Upper lobe of left lung (tissue), 6 donors: ENCODE measurements at regions not wholly inside any gene's neighbourhood (a gene's known extent, or its start where the extent isn't known, plus 50 kb on each side); places are given as distances from the start of the nearest gene placed in this dataset.

Experiments used
- ATAC-seq, 2 donors: fragments of 200-7000 bp; cut with Tn5 transposase; one replicate each; pipeline ENCODE4 v1.9.1; 2022; ENCODE audit warnings: mild to moderate bottlenecking in 2 of 2, moderate library complexity in 2 of 2; ENCODE audit not compliant: low FRiP score in 2 of 2
- DNase-seq, 2 donors: peaks; one replicate each; pipeline ENCODE4 v3.0.0-alpha.2; 2019 to 2020
- H3K27ac ChIP-seq, 4 donors: fragments of 200-600 bp; sonication (generic); one replicate each; pipeline ENCODE4 v1.5.1; 2016 to 2019
- H3K27me3 ChIP-seq, 4 donors: fragments of 200-600 bp; sonication (generic); one replicate each; pipeline ENCODE4 v1.5.1; 2017 to 2019
- H3K36me3 ChIP-seq, 4 donors: fragments of 200-600 bp; sonication (generic); one replicate each; pipeline ENCODE4 v1.5.1; 2016 to 2019
- H3K4me1 ChIP-seq, 4 donors: fragments of 200-600 bp; sonication (generic); one replicate each; pipeline ENCODE4 v1.5.1; 2018 to 2019
- H3K4me3 ChIP-seq, 4 donors: fragments of 200-600 bp; sonication (generic); one replicate each; pipeline ENCODE4 v1.5.1; 2017 to 2019; ENCODE audit warnings: mild to moderate bottlenecking in 2 of 4, moderate library complexity in 1 of 4
- H3K9me3 ChIP-seq, 4 donors: fragments of 200-600 bp; sonication (generic); one replicate each; pipeline ENCODE4 v1.5.1; 2018 to 2019
- CTCF ChIP-seq, 6 experiments: fragments of 450-650 bp in 4 of 6; fragments of 200-600 bp in 2 of 6; sonication (generic) in 2 of 6; IDR thresholded peaks; one replicate each; pipeline ENCODE4 v1.5.1; 2016 to 2019; ENCODE audit warnings: antibody characterized with exemption in 6 of 6
- EP300 ChIP-seq, 4 donors: sonication (generic); formaldehyde crosslinking; IDR thresholded peaks; one replicate each; pipeline ENCODE4 v1.5.1; 2017; ENCODE audit warnings: antibody characterized with exemption in 4 of 4, control low read depth in 2 of 4
- POLR2A ChIP-seq, 4 donors: fragments of 450-650 bp; IDR thresholded peaks; one replicate each; pipeline ENCODE4 v1.5.1; 2016 to 2017; ENCODE audit warnings: antibody characterized with exemption in 4 of 4, mild to moderate bottlenecking in 2 of 4
- POLR2AphosphoS5 ChIP-seq, 2 donors: sonication (generic); formaldehyde crosslinking; IDR thresholded peaks; one replicate each; pipeline ENCODE4 v1.5.1; 2017; ENCODE audit warnings: antibody characterized with exemption in 2 of 2
- WGBS, 2 donors: methylation state at CpG; one replicate each; pipeline ENCODE4 v1.1.5; 2017 to 2018; 5-methylcytosine and 5-hydroxymethylcytosine counted together
- donor health status: DM: no; HTN: no; CAD: no; lungs with moderate emphysema.
- donor health status: DM: no; HTN: yes; CAD: no; lungs with severe emphysema.

- H3K27ac ChIP-seq: no peak overlapping the region
- TF ChIP-seq EP300 (IDR thresholded peaks at IDR 0.05) (no peak), CTCF (IDR thresholded peaks at IDR 0.05) (no peak), POLR2AphosphoS5 (IDR thresholded peaks at IDR 0.05) (no peak), POLR2A (IDR thresholded peaks at IDR 0.05) (no peak)
- H3K9me3 ChIP-seq: no peaks in the 10 kb centered on the region
- H3K4me3 ChIP-seq: no peak overlapping the region
- no peaks in the 10 kb centered on the region for H3K36me3 ChIP-seq
- no peaks in the 10 kb centered on the region for H3K27me3 ChIP-seq
- peaks cover 0 to 11% (median 7%) of the 10 kb centered on the region in 4 donors for H3K4me1 ChIP-seq
- DNase-seq (no peak), ATAC-seq (no peak)
- WGBS, 2 donors: 100% methylated on average over 1 of the region's 1 CpG
These were observed 104.3 kb downstream of the GGTLC2 start for GRCh38 chr22:22748756-22749155.

GRCh38 chr22:22749167-22749758 is 104.8 kb downstream of the GGTLC2 start:
- H3K36me3 ChIP-seq: no peaks in the 10 kb centered on the region
- DNase-seq: no peak
- no peak overlapping the region for H3K27ac ChIP-seq
- 50 to 68% methylated on average over 6 to 7 of the region's 7 CpGs for WGBS, 2 donors
- H3K27me3 ChIP-seq: no peaks in the 10 kb centered on the region
- H3K4me3 ChIP-seq: no peak overlapping the region
- ATAC-seq: no peak
- H3K9me3 ChIP-seq: no peaks in the 10 kb centered on the region
- peaks cover 0 to 11% (median 7%) of the 10 kb centered on the region in 4 donors for H3K4me1 ChIP-seq
- TF ChIP-seq POLR2AphosphoS5 (IDR thresholded peaks at IDR 0.05) (no peak), CTCF (IDR thresholded peaks at IDR 0.05) (no peak), POLR2A (IDR thresholded peaks at IDR 0.05) (no peak), EP300 (IDR thresholded peaks at IDR 0.05) (no peak)

GRCh38 chr22:22750335-22751042 is 106.1 kb downstream of the GGTLC2 start:
- no peak overlapping the region for H3K4me3 ChIP-seq
- H3K27ac ChIP-seq: no peak overlapping the region
- WGBS, 2 donors: 70 to 78% methylated on average over 5 to 6 of the region's 6 CpGs
- ATAC-seq: no peak
- H3K9me3 ChIP-seq: no peaks in the 10 kb centered on the region
- TF ChIP-seq POLR2A (IDR thresholded peaks at IDR 0.05) (no peak), POLR2AphosphoS5 (IDR thresholded peaks at IDR 0.05) (no peak), CTCF (IDR thresholded peaks at IDR 0.05) (no peak), EP300 (IDR thresholded peaks at IDR 0.05) (no peak)
- no peaks in the 10 kb centered on the region for H3K27me3 ChIP-seq
- H3K4me1 ChIP-seq: peaks cover 0 to 11% (median 7%) of the 10 kb centered on the region in 4 donors
- no peaks in the 10 kb centered on the region for H3K36me3 ChIP-seq
- DNase-seq: no peak

- no peak for ATAC-seq
- H3K36me3 ChIP-seq: no peaks in the 10 kb centered on the region
- H3K27me3 ChIP-seq: no peaks in the 10 kb centered on the region
- no peak for DNase-seq
- no peak for TF ChIP-seq POLR2A (IDR thresholded peaks at IDR 0.05)
- TF ChIP-seq CTCF (IDR thresholded peaks at IDR 0.05): no peak
- TF ChIP-seq EP300 (IDR thresholded peaks at IDR 0.05): no peak
- no peak for TF ChIP-seq POLR2AphosphoS5 (IDR thresholded peaks at IDR 0.05)
- peaks cover 0 to 11% (median 7%) of the 10 kb centered on the region in 4 donors for H3K4me1 ChIP-seq
- no peaks in the 10 kb centered on the region for H3K9me3 ChIP-seq
- no peak overlapping the region for H3K4me3 ChIP-seq
- H3K27ac ChIP-seq: no peak overlapping the region
- 100% methylated on average over 2 of the region's 2 CpGs for WGBS, 2 donors
These were observed 106.7 kb downstream of the GGTLC2 start for GRCh38 chr22:22751043-22751603.
